ENCODE measurements at regions not wholly inside any gene's neighbourhood (a gene's known extent, or its start where the extent isn't known, plus 50 kb on each side); places are given as distances from the start of the nearest gene placed in this dataset.

DNA sequence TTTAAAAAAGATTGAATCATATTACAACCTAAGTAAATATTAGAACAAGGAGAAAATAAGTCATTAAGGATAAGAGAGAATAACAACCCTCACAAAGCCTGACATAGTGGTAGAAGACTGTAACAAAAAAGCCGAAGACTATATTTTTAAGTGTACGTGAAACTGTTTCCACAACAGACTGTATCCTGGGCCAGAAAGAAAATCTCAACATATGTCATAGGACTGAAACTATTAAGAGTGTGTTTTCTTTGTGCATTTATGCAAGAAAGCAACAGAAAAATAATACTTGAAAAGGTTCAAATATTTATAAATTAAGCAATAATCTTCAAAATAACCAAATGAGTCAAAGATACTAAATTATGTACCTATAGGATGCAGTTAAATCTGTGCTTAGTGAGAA lies 309.8 kb downstream of the CASP12 start:
- in situ Hi-C loops (cut with HindIII; ENCODE audit: low sequenced_read_pairs) = no loop called here
- no peak overlapping the region for H3K4me3 ChIP-seq (ENCODE audit: low read depth, low read length)
- no peak for DNase-seq (ENCODE audit: low read depth)
- TF ChIP-seq, protein P1, sequence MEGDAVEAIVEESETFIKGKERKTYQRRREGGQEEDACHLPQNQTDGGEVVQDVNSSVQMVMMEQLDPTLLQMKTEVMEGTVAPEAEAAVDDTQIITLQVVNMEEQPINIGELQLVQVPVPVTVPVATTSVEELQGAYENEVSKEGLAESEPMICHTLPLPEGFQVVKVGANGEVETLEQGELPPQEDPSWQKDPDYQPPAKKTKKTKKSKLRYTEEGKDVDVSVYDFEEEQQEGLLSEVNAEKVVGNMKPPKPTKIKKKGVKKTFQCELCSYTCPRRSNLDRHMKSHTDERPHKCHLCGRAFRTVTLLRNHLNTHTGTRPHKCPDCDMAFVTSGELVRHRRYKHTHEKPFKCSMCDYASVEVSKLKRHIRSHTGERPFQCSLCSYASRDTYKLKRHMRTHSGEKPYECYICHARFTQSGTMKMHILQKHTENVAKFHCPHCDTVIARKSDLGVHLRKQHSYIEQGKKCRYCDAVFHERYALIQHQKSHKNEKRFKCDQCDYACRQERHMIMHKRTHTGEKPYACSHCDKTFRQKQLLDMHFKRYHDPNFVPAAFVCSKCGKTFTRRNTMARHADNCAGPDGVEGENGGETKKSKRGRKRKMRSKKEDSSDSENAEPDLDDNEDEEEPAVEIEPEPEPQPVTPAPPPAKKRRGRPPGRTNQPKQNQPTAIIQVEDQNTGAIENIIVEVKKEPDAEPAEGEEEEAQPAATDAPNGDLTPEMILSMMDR (IDR thresholded peaks at IDR 0.05; ENCODE audit: low read depth, low read length, missing control alignments) = no peak

GRCh38 chr11:104584823-104585222 lies 313.4 kb downstream of the CASP12 start:
- in situ Hi-C loops (cut with HindIII; ENCODE audit: low sequenced_read_pairs) = no loop called here
- TF ChIP-seq, protein P1 (IDR thresholded peaks at IDR 0.05; ENCODE audit: low read depth, low read length, missing control alignments) = no peak
- H3K4me3 ChIP-seq (ENCODE audit: low read depth, low read length) = no peak overlapping the region
- no peak for DNase-seq (ENCODE audit: low read depth)

DNA sequence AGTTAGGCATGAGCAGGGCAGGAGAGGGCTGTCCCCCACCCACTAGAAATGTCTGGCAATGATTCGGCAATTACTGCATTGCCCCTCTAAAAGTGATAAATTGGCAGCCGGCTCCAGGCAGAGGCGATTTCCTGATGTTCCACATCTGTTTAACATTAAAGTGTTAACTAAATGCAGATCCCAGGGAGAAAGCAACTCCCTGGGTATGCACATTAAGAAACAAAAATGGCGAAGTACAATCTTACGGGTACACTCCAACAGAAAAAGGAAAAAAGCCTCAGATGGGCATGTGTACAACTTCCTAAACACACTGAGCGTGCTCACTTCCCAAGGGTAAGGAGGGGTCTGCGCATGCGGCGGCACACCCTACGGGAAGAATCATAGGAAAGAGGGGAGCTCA lies 314.4 kb downstream of the CASP12 start:
- no peak overlapping the region for H3K4me3 ChIP-seq (ENCODE audit: low read depth, low read length)
- no peak for DNase-seq (ENCODE audit: low read depth)
- in situ Hi-C loops (cut with HindIII; ENCODE audit: low sequenced_read_pairs) = no loop called here
- TF ChIP-seq, protein P1 (IDR thresholded peaks at IDR 0.05; ENCODE audit: low read depth, low read length, missing control alignments) = no peak

DNA sequence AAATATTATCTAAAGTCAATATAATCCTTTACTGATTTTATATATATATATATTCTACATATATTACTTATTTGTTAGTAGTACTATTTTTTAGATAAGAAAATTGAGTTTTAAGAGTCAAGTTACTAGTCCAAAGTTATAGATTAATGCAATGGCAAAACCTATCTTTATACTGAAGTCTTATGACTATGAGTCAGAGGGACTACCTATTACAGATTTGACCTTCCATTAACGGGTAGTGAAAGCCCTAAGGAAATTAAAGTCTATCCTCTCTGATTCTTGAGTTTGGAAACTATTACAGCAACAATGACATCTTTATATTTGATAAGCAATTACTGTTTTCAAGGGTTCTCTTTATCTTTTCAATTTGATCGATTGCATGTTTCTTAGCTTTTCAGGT lies 315.8 kb downstream of the CASP12 start:
- in situ Hi-C loops (cut with HindIII; ENCODE audit: low sequenced_read_pairs) = no loop called here
- no peak for DNase-seq (ENCODE audit: low read depth)
- no peak overlapping the region for H3K4me3 ChIP-seq (ENCODE audit: low read depth, low read length)
- TF ChIP-seq, protein P1 (IDR thresholded peaks at IDR 0.05; ENCODE audit: low read depth, low read length, missing control alignments) = no peak

- TF ChIP-seq, protein P1 (IDR thresholded peaks at IDR 0.05; ENCODE audit: low read depth, low read length, missing control alignments) = no peak
- in situ Hi-C loops (cut with HindIII; ENCODE audit: low sequenced_read_pairs) = no loop called here
- DNase-seq (ENCODE audit: low read depth) = no peak
- no peak overlapping the region for H3K4me3 ChIP-seq (ENCODE audit: low read depth, low read length)
These were observed 316.8 kb downstream of the CASP12 start for GRCh38 chr11:104581246-104581980.

DNA sequence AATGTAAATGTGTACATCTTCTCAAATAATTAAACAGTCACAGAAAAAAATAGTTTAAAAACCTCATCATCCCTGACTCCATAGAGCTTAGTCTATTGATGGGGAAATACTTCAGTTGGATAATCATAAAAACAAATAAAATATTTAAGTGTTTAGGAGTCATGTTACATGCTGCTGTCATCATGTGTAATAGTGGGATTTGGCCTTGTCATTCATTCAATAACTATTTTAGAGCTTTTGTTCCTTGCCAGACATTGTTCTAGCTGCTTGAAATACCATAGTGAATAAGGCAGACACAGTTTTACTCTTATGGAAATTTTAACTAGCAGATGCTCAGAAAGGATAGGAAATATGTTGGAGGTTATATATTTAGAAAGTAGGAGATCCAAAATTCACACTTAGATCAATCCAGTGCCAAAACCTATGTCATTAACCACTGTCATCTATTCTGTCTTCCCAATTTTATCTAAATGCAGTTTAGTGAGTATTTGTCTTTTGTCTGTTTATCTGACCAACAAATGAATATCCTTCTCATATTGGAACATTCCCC lies 324.7 kb downstream of the CASP12 start:
- TF ChIP-seq, protein P1 (IDR thresholded peaks at IDR 0.05; ENCODE audit: low read depth, low read length, missing control alignments) = no peak
- in situ Hi-C loops (cut with HindIII; ENCODE audit: low sequenced_read_pairs) = no loop called here
- DNase-seq (ENCODE audit: low read depth) = no peak
- no peak overlapping the region for H3K4me3 ChIP-seq (ENCODE audit: low read depth, low read length)
